Inflammatory macrophage (primary cell): ENCODE measurements at regions not wholly inside any gene's neighbourhood (a gene's known extent, or its start where the extent isn't known, plus 50 kb on each side); places are given as distances from the start of the nearest gene placed in this dataset.
"Not testable (repeated sequence)": the region's sequence is repeated elsewhere in the genome, so short reads cannot be mapped to it uniquely, and the experiment has no call there.

Experiments used
- DNase-seq, 2 donors: peaks; one replicate each; pipeline ENCODE4 v3.0.0-alpha.2; 2020 to 2022

DNA sequence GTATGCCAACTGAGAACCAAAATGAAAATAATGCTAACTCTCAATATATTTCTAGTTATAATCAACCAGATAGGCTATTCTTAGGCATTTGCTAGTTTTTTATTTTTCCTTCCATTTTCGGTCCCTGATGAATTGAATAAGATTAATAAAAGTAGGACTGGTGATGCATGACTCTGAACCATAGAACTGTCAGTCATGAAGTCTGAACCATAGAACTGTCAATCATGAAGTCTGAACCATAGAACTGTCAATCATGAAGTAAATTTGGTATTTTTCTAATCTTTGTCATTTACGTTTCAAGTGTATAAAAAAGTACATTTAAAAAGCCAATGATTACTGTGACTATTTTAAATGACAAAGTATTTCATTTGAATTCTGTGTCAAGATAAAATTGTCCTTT lies 460.2 kb upstream of the NDST3 start:
- no peak for DNase-seq

DNA sequence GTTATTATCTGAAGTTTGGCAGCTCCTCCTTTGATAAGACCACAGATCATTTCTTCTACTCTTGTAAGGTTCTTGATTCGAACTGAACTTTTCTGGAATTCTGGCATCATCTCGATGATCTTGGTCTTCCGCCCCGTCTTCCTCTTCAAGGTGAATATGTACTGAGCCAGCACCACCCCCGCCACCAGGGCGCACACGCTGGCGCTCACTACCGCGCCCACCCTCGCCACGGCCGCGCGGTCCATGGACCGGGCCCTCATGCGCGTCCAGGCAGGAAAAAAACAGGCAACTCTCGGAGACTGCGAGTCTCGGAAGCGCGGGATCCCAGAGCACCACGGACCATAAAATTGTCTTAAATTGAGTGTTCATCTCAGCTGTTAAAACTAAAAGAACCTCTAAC lies 458.4 kb upstream of the NDST3 start:
- DNase-seq, result no peak

DNA sequence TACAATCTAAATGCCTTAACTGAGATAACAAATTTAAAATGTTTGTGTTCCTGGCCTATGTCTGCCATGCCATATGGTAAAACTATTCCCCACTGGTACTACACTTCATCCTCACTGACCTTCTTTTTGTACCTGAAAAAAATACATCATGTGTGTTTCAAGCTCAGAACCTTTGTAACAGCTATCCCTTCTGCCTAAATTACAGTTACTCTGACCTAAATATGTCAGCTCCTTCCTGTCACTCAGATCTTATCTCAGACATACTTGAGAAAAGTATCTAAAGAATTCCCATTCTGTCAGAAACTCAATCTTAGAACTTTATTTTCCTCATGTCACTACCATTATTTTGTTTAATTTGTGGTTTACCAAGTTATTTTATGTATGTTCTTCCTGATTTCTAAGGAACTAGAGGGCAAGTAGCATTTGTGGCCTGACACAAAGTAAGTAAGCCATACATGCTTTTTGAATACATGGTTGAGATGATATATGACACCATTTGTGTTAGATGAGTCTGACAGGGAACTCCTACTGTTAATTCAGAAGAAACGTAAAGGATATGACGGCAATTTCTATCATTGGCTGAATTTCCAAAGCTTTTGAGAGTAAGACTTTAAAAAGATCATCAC lies 456.5 kb upstream of the NDST3 start:
- no peak for DNase-seq

DNA sequence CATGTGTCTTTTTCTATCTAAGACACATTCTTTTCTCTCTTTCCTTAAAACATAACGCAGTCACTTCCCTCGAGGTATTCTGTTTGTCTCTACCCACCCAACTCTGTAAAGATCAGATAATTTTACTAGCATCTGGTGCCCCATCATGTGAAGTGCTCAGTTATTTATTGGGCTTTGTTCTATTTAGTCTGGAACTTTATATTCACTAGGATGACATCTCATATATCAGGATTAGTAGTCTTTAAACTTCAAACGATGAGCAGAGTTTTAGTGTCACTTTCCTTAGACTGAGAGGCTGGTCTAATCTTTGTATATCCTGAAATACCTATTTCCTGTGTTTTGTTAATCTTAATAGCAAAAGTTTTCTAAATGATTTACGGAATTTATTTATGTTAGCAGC lies 445.5 kb upstream of the NDST3 start:
- no peak for DNase-seq

GRCh38 chr4:117596917-117597480 lies 437.3 kb upstream of the NDST3 start:
- no peak for DNase-seq

GRCh38 chr4:117599393-117599792 lies 434.9 kb upstream of the NDST3 start:
- DNase-seq, result not testable (repeated sequence)

DNA sequence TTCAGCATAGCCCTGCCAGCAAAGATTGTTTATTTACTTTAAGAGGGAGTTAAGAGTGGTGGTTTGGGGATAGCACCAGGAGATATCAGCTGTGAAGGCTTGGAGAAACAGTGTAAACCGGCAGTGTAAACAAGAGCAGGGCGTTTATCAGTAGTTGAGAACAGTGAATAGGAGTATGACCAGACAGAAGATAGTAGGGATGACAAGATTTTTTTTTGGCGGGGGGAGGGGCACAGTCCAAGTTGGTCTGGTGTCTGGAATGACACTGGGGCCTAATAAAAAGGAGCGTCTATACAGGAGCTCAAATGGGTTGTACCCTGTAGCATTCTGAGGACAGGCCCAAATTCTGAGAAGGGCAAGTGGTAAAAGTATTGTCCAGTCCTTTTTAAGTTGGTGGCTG lies 433.4 kb upstream of the NDST3 start:
- DNase-seq, result not testable (repeated sequence)

DNA sequence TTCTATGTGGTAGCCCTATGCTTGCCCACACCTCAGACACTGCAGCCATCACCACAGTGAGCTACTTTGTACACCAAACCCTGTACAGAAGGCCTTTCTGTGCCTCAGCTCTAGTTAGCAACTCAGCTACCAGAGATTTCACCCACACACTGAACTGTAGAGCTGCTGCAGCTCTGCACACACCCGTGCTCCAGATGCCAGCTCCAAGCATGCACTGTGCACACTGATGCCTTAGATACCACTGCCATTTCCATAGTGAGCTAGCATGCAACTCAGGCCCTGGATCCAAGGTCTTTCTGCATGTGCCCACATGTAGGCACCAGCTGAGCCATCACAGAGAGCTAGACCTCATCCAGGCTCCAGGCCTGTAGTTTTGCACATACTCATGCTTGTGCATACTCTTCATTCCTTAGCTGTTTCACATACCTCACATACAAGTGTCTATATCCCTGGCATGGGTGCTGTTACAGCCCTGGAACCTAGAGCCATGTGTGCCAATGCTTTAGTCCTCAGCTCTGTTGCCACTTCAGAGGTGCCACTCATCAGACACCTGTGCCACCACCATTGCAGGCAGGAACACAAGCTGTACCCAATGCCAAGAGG lies 423.5 kb upstream of the NDST3 start:
- DNase-seq, result no peak

GRCh38 chr4:117621673-117622072 lies 412.6 kb upstream of the NDST3 start:
- no peak for DNase-seq

- DNase-seq, result no peak
Measured at GRCh38 chr4:117623326-117623725, 411.0 kb upstream of the NDST3 start.

- no peak for DNase-seq
Measured at GRCh38 chr4:117626664-117627063, 407.6 kb upstream of the NDST3 start.

DNA sequence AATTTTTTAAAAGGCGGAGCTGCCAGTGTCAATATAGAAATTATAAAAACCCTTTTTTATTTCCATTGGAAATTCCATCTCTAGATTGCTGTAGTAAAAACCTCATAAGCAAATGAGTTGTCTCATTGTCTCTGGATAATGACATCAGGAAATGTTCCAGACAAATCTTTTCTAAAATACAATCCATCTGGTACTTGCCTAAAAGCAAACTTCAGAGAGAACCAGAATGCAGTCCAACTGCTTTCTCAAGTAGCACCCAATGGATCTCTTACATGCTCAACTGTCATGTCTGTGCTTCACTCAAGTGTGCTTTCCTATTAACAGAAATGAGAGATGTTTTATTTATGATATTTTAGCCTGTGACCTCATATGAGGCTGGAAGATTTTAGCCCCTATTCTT lies 399.6 kb upstream of the NDST3 start:
- no peak for DNase-seq

DNA sequence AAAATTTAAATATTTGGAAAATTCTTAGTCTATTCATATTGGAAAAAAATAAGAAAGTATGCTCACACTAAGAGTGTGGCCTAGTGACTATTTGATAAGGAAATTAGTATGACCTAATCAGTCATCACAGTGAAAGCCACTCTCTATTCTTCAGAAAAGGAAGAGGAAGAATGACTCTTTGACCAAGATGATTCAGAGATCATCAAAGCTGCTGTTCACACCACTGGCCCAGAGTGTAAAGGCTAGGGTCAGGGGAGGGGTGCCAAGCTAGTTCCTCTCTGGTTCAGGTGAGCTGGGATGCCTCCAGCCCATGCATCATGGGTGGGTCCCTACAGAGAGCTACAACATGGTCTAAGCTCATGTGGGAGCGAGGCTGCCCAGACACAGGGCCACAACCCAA lies 396.9 kb upstream of the NDST3 start:
- no peak for DNase-seq

DNA sequence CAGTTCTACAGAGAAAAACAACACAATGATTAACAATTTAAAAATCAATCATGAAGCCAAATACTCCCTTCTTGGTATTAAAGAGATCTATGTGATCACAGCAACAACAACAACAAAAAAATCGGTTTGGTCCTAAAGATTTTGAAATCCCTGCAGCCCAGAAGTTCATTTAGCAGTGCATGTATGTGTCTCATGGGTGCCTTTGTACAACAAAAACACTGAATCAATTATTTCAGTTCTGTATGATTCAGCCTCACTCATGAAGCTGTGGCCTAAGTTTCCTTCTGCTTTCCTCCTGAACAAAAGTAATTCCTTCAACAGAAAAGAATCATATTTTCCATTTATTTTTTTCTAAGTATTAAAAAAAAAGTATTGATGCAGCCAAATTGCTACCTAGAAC lies 393.4 kb upstream of the NDST3 start:
- no peak for DNase-seq

DNA sequence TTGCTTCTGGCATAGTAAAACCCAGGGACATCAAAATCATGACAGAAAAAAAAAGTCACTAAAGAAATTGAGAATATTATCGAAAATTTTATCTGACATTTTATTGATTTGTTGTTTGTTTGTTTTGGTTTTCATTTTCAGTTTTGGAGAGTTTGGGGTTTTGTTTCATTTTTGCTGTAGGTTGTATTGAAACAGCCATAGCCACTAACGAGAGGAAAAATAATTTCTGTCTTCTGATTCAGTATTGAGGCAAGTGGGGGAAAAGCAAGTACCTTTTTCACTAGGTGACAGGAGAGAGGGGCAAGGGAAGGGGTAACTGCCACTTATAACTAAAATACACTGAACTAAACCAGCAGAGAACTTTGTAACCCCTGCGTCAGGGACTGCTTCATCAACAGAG lies 392.8 kb upstream of the NDST3 start:
- DNase-seq, result no peak

- no peak for DNase-seq
Measured at GRCh38 chr4:117654079-117654478, 380.2 kb upstream of the NDST3 start.

DNA sequence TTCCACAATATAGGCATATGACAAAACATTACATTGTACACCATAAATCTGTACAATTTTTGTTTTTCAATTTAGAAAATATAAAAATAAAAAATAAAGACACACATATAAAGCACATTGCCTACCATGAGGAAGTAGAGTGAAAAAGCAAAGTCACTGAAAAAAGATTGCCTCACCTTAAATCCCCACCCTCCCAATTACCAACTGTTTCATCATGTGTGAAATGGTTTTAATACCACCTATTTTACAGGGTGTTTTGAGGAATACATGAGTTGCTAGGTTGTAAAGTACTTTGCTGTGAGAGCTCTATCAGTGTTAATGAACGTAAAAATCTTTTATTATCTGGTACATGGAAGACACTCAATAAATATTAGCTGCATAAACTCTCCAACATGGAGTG lies 373.6 kb upstream of the NDST3 start:
- DNase-seq, result no peak

- DNase-seq, result no peak
Measured at GRCh38 chr4:117661091-117662072, 372.9 kb upstream of the NDST3 start.

DNA sequence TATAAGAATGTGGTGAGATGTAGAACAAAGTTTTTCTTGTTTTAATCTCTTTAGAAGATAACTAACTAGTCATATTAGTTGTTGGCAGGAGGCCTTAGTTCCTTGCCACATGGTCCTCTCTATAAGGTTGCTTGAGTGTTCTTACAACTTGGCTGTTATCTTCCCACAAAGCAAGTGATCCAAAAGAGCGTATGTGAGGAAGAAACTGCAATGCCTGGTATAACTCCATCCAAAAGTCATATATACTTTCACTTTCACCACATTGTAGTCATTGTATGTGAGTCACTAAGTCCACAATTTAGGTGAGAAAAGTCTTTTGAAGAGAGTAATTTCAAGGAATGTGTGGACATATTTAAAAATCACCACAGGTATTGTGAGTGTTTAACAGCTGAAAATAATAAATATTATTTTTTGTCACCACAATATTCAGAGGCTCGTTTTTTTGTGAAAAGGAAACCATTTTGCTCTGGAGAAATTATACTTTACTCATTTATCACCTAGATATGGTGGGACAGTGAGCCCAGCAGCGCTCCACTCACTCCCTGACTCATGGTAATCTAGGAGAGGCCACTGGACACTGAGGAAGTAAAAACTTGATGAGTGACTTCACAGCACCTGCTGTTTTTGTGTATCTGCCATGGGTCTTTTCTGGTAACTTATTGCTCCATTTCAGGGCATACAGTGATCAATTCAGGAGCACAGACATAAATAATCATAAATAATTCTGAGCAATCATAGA lies 369.4 kb upstream of the NDST3 start:
- DNase-seq, result no peak

- no peak for DNase-seq
Measured at GRCh38 chr4:117676153-117676552, 358.1 kb upstream of the NDST3 start.

GRCh38 chr4:117678861-117679260 lies 355.4 kb upstream of the NDST3 start:
- no peak for DNase-seq

DNA sequence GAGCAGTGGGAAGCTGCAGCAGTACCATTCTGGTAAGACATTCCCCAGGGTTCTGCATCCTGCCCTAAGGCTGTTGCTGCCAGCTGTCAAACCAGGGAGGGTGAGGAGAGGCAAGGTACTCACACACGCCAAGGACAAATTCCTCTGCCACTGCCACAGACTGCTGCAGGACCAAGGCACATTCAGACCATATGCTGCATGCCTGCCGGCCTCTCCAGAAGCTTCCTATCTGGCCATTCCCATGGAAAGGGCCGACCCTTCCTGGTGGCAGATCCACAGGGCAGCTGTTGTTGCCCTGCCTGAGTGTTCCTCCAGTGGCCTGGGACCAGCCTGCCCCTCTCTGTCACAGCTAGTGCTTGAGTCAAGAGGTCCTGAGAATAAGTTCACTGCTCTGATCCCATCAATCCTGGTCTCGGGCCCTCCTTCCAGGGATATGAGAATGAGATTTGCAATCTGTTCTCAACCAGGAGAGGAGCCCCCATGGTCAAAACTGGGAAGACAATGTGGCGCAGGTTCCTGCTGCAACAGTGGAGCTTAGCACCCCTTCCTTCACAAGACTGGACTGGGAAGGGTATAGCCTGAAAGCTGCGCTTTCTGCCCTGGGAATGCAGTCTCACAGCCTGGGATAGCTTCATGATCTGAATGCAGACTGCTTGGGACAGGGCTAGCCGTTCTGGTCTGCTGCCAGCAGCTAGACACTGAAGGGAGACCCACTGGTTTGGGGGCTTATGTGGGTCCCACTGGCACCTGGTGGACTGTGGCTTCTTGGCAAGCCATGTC lies 342.5 kb upstream of the NDST3 start:
- no peak for DNase-seq
